Heart left ventricle (tissue), 13 donors: ENCODE measurements at regions not wholly inside any gene's neighbourhood (a gene's known extent, or its start where the extent isn't known, plus 50 kb on each side); places are given as distances from the start of the nearest gene placed in this dataset.

Experiments used
- POLR2A ChIP-seq, 2 donors: fragments of 450-650 bp; IDR thresholded peaks; one replicate each; pipeline ENCODE4 v1.6.1; 2017; ENCODE audit warnings: antibody characterized with exemption in 2 of 2, mild to moderate bottlenecking in 2 of 2, moderate library complexity in 2 of 2
- TF ChIP-seq, protein P1 (sequence below), 12 donors: fragments of 200-600 bp; sonication (generic) in 4 of 12; IDR thresholded peaks; one replicate each; pipeline versions ENCODE4 v1.5.0 to v1.8.0; 2018 to 2022; ENCODE audit warnings: antibody characterized with exemption in 12 of 12, mild to moderate bottlenecking in 5 of 12
- donor health status: ischemic (EF 13 %, LVEDD 7.1; RV severe dilation, severe dysfunction).
- donor health status: DM: no; HTN: yes; CAD: no.
- donor health status: DM: no; HTN: no; CAD: no.
- donor health status: ischemic (EF 25% LVEDD 6.9; RV normal size, moderate dysfunction).
- donor health status: ischemic (EF 25% LVEDD 5.7; RV mildly dilated, moderate dysfunction).
- donor health status: ischemic (EF 35%, LVEDD 5.7; RV mildly dilated, moderate dysfunction).
- donor health status: nonischemic (EF 11% LVEDD 7.7; RV severe dilation, severe dysfunction).
- donor health status: DM: yes; HTN: yes; CAD: no.
- donor health status: PGD.
- donor health status: ischemic (EF 29% LVEDD 5.4; RV normal size, mild dysfunction).
- donor health status: nonischemic (EF 23%, LVEDD 6.1; RV moderate dilation, normal function).

DNA sequence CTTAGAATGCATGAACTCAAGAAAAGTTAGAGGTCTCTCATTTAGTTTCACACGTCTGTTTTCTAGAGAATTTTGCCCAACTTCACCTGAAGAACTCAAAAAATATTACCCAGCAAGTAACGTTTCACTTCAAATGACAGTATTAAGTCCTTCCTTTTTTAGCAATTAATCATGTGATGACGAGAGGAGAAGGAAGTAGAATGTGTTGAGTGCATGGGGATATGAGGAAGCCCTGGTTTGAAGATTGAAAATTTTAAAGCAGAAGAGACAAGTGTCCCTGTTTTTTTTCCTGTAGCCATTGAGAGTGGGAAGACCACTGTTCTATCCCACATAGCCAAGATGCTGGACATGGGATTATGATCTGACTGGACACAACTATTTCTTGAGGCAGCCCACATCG is 406.3 kb upstream of the CPEB2 start:
- TF ChIP-seq, protein P1, sequence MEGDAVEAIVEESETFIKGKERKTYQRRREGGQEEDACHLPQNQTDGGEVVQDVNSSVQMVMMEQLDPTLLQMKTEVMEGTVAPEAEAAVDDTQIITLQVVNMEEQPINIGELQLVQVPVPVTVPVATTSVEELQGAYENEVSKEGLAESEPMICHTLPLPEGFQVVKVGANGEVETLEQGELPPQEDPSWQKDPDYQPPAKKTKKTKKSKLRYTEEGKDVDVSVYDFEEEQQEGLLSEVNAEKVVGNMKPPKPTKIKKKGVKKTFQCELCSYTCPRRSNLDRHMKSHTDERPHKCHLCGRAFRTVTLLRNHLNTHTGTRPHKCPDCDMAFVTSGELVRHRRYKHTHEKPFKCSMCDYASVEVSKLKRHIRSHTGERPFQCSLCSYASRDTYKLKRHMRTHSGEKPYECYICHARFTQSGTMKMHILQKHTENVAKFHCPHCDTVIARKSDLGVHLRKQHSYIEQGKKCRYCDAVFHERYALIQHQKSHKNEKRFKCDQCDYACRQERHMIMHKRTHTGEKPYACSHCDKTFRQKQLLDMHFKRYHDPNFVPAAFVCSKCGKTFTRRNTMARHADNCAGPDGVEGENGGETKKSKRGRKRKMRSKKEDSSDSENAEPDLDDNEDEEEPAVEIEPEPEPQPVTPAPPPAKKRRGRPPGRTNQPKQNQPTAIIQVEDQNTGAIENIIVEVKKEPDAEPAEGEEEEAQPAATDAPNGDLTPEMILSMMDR (IDR thresholded peaks at IDR 0.05), result no peak
- no peak for TF ChIP-seq POLR2A (IDR thresholded peaks at IDR 0.05)
